NAMALWA (cell line): ENCODE measurements at regions not wholly inside any gene's neighbourhood (a gene's known extent, or its start where the extent isn't known, plus 50 kb on each side); places are given as distances from the start of the nearest gene placed in this dataset.
"Not testable (repeated sequence)": the region's sequence is repeated elsewhere in the genome, so short reads cannot be mapped to it uniquely, and the experiment has no call there.

ENCODE experiments used
- DNase-seq: peaks from one replicate; pipeline ENCODE4 v3.0.0-alpha.2; 2015; ENCODE audit warnings: low spot score

GRCh38 chr13:102538938-102539337 is 57.8 kb upstream of the TPP2 start:
- no peak for DNase-seq

DNA sequence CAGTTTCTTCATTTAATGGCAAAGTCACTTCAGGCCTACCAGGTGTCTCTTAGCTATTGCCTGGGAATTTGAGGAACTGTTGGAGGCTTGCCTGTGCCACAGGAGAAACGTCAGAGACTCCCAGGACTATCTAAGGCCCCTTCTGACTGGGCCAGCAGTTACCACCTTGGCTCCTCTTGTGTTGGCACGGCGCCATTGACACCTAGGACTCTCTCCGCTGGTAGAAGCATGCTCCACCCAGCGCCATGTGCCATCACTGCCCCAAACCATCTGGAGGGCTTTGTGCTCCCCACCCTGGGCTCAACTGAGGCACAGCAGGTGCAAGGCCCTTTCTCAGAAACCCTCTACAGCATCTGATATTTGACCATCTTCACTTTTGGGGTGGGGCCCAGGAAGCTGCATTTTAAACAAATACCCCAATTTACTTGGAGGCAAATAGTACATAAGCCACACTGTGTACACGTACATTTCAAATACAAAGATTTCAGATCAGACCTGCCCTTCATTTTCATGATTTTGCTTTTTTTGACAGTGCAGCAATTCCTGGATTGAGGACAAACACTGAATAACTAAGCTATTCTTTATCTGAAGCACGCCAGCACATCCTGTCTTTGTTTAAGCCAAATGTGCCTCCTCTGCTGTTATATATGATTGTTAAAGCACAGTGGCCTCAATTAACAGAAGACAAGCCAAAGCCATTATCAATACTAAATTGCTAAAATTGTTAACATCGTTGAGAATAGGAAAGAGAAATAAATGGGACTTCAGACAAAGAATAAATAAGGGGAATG is 59.9 kb upstream of the TPP2 start:
- DNase-seq: no peak

- DNase-seq: no peak
These were observed 60.6 kb upstream of the TPP2 start for GRCh38 chr13:102536196-102536595.

- no peak for DNase-seq
These were observed 66.0 kb upstream of the TPP2 start for GRCh38 chr13:102530751-102531150.

GRCh38 chr13:102522251-102522650 is 74.5 kb upstream of the TPP2 start:
- not testable (repeated sequence) for DNase-seq

DNA sequence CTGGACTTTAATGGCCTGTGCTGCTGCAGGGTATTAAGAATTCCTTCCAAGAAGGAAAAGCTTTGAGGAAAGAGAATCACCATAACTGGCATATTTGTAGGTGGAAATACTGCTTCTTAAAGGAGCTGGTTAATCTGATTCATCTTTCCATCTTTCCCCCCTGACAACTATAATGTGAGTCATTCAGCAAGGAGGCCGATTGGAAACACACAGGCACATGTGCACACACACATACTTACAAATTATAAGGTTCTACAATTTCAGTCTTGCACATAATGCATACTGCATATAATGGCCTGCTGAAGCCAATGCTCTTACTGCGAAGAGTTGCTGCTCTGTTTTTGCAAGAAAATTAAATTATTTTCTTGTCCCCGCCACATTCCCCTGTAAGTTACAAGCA is 78.8 kb upstream of the TPP2 start:
- no peak for DNase-seq

- DNase-seq: no peak
These were observed 86.7 kb upstream of the TPP2 start for GRCh38 chr13:102510072-102510471.

DNA sequence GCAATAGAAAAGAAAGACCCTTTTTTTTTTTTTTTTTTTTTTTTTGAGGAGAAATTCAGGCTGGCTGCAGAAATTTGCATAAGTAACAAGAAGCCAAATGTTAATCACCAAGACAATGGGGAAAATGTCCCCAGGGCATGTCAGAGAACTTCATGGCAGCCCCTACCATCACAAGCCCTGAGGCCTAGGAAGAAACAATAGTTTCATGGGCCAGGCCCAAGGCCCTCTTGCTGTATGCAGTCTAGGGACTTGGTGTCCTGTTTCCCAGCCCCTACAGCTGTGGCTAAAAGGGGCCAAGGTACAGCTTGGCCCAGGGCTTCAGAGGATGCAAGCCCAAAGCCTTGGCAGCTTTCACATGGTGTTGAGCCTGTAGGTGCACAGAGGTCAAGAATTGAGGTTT is 88.4 kb upstream of the TPP2 start:
- no peak for DNase-seq

GRCh38 chr13:102504002-102504401 is 92.8 kb upstream of the TPP2 start:
- no peak for DNase-seq

DNA sequence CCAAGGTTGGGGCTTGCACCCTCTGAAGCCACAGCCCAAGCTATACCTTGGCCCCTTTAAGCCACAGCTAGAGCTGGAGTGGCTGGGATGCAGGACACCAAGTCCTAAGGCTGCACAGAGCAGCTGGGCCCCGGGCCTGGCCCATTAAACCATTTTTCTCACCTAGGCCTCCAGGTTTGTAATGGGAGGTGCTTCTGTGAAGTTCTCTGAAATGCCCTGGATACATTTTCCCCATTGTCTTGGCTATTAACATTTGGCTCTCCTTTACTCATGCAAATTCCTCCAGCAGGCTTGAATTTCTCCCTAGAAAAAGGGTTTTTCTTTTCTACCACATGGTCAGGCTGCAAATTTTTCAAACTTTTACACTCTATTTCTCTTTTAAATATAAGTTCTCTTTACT is 93.8 kb upstream of the FGF14 start:
- DNase-seq: no peak

DNA sequence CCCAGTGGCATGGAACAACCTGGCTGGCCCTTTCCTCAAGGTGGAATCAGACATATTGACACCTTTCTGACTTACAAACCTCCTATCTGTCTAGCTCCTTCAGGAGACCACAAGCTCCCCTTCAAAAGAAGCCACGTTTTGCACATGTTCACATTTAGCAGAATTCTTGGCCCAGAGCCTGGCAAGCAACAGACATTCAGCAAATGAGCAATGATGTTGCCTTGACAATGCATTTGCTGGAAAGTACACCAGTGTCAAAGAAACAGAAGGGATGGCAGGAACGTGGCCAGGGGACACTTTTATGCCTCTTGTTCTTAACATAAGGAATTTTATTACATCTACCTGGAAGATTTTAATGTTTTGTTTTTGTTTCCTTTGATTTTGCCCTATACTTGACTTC is 85.5 kb upstream of the FGF14 start:
- no peak for DNase-seq

GRCh38 chr13:102484329-102484728 is 82.5 kb upstream of the FGF14 start:
- DNase-seq: peak; percentile 22

DNA sequence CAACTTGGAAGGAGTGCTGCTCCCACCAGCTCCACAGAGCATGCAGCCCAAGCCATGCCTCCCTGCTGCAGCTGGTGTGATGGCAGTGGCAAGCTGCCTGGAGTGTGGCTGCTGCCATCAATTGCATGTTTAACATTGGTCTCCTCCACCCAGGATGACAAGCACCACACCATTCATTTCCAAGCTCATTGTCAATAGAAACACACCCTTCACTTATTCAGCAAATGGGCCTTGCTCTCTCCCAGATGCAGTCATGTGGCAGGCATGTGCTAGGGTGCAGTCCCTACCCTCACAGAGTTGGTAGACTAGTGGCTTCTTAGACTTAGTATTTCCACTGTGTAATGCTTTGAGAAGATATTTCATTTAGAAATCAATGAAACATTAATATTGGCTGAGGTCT is 70.8 kb upstream of the FGF14 start:
- DNase-seq: no peak

- DNase-seq: no peak
These were observed 68.6 kb upstream of the FGF14 start for GRCh38 chr13:102470283-102470917.

- no peak for DNase-seq
These were observed 64.9 kb upstream of the FGF14 start for GRCh38 chr13:102466610-102467190.

GRCh38 chr13:102462570-102462969 is 60.7 kb upstream of the FGF14 start:
- DNase-seq: no peak

DNA sequence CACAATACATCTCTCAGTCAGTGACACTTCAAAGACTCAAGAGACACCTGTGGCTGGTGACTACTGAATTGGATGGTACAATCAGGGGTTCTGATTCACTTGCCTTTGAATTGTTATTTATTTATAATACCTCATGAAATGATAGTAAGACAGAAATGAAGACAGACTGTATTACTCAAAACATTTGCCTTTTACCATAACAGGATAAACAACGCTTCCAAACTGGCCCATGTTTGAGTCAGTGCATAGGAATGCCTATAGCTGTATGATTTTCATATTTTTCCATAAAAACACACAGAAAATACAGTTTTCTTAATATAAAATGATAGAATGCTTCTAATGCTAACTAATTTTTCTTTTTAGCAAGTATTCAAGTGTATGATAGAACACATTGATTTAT is 59.5 kb upstream of the FGF14 start:
- no peak for DNase-seq

DNA sequence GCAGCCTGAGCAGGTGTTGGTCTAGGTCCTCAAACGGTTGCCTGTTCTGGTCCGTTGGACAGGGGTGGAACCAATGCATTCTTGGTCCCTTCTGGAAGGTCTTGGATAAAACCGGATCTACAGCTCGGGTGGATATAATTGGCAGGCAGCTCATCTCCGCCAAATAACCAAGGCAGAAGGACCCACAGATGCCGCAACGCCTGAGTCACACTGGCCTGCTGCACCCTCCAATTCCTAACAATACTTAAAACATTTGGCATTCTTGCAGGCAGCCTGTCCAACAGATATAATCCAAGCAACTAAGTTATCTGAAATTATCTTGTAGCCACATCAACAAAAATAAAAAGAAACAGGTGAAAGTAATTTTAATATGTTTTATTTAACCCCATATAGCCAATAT is 59.0 kb upstream of the FGF14 start:
- no peak for DNase-seq

DNA sequence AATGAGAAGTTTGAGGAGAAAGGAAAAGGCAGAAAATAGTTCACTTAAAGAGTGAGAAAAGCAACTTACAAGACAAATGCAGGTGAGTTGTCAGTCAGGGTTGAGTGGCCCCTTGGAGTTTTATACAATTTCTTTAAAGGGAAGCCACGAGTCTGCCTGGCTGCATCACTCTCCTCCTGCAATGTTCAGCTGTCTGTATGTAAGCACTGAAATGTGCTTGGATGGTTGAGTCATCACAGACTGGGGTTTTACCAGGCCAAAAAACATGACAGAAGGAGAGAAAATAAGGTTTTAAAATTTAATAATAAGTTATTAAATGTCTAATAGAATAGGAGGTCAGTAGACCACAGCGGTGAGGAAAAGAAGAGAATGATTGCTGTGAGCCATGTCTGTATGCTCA is 51.0 kb upstream of the FGF14 start:
- DNase-seq: no peak
